NCI-H2029 (cell line): ENCODE measurements at regions not wholly inside any gene's neighbourhood (a gene's known extent, or its start where the extent isn't known, plus 50 kb on each side); places are given as distances from the start of the nearest gene placed in this dataset.

Source experiments
- DNase-seq: peaks from one replicate; lab custom pipeline; 2025; lab: John Stamatoyannopoulos, UW

DNA sequence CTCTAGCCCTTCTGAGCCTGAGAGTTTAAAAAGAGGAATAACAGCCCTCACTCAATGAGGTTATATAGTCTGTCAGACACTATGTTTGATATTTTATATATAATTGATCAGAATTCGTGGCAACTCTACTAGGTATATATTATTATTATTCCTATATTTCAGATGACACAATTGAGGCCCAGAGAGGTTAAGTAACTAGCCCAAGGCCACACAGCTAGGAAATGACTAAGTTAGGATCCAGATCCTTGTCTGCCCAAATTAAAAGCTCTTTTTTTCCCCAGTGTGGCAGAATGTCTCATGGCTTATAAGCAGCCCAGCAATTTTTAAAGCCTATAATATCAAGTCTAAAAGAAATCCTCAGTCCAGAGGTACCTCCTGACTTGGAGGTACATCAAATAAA lies 1119.9 kb upstream of the AUTS2 start:
- no peak for DNase-seq

DNA sequence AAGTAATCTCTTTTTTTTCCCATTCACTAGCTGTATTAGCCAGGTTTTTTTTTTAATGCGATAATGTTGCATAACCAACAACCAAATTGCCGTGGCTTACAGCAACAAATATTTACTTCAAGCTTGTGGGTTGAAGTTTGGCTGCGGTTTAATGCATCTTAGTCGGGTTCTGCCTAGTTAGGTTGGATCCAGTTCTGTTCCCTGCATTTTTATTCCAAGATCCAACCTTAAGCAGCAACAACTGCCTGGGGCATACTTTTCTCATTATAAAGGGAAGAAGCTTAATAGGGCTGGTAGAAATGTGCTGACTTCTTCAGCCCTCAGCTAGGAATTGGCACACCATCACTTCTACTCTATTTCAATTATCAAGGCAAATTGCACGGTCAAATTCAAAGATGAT lies 1115.5 kb upstream of the AUTS2 start:
- DNase-seq: no peak

DNA sequence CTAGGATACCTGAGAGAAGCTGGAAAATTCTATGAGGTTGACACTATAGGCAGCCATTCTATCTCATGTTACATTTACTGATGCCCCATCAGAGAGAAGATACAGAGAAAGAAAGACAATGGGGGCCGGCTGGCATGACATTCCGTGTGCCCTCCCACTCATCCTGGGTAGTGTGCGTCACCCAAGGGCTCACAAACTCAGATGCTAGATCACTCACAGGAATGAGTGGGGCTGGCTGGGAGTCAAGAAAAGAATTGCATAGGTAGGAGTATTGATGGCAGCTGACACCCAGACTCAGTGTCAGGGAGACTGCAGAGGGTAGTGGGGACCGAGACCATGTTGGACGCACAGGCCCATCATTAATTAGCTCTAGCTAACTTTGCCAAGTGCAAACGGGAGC lies 1113.5 kb upstream of the AUTS2 start:
- no peak for DNase-seq

DNA sequence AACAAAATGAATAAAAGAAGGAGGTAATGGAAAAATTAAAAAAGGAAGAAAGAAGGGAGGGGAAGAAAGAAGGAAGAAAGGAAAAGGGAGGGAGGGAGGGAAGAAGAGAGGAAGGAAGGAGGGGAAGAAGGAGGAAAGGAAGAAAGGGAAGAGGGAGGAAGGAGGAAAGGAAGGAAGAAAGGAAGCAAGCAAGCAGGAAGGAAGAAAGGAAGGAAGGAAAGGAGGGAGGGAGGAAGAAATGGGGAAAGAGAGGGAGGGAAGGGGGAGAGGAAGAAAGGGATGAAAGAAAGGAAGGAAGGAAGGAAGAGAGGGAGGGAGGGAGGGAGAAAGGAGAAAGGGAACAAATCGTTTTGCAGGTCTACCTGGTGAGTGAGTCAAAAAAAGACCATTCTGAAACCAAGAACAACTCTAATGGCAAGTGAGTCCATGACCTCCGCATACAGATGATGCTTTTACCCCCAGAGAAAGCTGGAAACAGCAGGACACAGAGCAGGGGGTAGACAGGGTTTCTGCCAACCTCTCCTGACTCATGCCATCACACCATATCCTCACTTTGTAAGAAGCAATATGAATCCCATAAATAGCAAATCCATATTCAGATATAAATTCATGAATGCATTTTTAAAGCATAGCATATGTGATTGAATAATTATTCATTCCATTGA lies 1112.9 kb upstream of the AUTS2 start:
- no peak for DNase-seq

DNA sequence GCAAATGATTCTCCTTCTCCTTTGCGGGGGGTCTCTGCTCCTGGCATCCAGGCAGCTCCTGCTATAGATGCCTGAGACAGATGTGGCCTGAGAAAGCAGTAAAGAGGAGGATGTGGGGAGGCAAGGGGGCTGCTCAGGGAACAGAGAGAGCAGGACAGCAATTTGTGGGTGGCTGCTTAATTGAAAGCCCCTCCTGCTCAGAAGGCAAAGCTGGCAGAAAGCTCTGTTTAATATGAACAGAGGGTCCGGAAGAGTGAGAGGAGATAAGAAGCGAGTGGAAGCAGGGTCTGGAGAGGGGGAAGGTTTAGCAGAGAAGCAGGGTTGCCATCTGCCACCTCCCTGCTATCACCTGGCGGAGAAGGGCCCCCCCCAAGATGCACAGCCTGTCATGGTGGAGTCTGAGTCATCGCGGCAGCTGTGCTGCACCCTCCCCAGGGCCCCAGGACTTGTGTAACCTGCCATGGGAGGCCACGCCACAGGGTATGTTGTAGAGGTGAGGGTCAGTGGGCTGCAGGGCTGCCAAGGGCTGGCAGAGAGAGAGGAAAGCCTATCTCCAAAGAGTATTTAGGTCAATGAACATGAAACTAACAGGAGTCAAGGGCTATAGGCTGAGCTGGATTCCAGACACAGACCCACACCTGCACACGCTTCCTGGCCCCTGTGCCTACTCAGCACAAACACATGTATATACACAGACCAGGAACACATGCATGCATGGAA lies 1109.8 kb upstream of the AUTS2 start:
- DNase-seq: no peak

DNA sequence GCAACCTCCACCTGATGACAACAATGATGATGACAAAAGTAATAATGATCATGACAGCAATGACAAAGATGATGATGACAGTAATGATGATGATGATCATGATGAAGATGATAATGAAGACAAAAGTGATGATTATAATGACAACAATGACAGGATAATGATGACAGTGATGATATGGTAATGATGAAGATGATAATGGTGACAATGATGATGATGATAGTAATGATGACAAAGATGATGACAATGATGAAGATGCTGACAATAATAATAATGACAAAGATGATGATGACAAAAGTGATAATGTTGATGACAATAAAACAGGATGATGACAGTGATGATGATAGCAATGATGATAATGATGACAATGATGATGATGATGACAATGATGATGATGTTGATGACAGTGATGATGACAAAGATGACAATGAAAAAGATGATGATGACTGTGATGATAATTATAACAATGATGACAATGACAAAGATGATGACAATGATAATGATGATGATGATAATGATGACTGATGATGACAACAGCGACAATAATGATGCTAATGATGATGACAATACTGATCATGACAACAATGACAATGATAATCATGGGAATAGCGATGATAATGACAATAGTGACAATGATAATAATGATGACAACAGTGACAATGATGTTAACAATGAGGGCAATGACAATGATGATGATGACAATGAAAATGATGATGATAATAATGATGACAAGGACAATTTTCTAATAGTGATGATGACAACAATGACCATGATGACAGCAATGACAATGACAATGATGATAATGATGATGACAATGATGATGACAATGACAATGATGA lies 1106.5 kb upstream of the AUTS2 start:
- DNase-seq: no peak

DNA sequence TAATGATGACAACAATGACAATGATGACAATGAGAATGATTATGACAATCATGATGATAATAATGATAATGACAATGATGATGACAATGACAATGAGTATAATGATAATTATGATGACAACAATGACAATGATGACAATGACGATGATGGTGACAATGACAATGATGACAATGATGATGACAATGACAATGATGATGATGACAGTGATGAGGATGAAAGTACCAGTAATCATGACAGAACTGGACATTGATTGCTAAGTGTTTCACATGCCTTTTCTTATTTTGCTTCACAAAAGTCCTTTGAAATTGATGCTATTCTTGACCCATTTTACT lies 1106.0 kb upstream of the AUTS2 start:
- DNase-seq: no peak

DNA sequence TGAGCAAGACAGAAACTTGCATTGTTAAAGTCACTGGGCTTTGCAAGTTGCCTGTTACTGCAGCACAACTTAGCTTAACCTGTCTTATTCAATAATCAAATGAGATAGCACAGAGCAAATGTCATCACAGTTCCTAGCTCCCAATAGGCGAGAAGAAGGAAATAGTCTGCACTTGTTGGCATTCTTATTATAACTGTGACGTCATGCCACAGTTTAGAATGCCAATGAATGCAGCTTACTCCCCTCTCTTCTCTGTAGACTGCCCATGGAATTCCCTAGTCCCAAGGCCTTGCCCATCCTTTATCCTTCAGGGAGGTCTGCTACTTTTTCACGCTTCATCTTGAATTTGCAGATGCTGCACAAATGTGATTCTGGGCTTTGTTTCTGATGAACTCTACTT lies 1094.9 kb upstream of the AUTS2 start:
- DNase-seq: no peak

DNA sequence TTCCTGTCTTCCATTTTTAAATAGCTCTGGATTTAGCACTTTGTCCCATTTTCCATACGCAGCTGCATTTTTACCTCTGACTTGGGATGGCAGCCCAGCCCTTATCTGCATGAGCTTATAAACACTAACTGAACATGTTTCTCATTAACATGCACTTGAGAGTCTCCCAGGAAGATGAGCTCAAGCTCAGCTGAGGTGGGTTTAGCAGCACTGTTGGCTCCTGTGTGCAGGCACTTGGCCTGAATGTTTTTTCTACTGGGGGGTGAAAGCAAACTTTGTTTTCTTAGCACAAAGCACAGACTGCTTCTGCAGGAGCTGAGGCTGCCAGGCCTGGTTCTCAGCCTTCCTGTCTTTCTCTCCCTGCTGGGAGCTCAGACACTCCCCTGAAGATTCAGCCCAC lies 1093.6 kb upstream of the AUTS2 start:
- no peak for DNase-seq

DNA sequence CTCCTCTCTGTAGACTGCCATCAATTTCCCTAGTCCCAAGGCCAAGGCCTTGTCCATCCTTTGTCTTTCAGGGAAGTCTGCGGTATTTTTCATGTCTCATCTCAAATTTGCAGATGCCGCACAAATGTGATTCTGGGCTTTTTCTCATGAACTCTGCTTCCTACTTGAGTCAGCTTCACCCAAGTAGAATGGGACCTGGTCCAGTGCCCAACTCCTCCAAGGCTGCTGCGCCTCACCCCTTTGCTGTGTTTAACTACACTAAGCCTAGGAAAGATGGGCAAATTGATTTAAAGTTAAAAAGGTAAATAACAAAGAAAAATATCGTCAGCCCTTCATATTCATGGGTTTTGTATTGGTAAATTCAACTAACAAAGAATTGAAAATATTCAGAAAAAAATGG lies 1092.6 kb upstream of the AUTS2 start:
- DNase-seq: no peak

DNA sequence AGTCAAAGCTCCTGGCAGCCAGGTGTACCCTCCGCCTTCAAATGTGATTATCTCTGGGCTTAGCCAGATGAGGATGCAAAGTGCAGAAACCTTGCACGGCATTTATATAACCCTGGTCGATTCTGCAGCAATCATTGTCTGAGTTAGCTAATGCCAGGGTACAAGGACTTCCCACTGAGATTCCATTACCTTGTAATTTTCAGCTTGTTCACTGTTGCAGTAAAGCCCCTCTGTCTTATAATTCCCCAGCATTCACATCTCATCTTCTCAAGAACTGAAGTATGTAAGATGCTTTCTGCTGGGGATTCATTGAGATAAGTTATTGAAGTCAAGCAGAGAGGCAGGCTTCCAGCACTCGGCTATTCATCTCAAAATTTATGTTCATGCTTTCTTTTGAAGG lies 1090.6 kb upstream of the AUTS2 start:
- no peak for DNase-seq

DNA sequence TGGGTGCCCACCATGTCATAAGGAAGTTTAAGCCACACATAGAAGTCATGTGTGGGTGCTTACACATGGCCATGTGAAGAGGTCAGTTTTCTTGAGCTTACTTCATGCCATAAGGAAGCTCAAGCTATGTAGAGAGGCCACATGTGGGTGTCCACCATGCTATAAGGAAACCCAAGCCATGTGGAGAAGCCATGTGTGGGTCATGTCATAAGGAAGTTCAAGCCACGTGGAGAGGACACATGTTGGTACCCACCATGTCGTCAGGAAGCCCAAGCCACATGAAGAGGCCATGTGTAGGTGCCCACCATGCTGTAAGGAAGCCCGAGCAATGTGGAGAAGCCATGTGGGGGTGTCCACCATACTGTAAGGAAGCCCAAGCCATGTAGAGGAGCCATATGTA lies 1089.2 kb upstream of the AUTS2 start:
- no peak for DNase-seq

DNA sequence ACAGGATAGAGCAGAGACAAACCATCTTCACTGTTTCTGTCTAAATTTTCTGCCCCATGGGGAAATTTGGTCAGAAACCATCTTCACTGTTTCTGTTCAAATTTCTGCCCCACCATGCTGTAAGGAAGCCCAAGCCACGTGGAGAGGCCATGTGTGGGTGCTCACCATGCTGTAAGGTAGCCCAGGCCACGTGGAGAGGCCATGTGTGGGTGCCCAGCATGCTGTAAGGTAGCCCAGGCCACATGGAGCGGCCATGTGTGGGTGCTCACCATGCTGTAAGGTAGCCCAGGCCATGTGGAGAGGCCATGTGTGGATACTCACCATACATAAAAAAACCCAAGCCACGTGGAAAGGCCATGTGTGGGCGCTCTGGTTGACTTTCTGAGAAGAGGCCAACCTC lies 1088.7 kb upstream of the AUTS2 start:
- no peak for DNase-seq

DNA sequence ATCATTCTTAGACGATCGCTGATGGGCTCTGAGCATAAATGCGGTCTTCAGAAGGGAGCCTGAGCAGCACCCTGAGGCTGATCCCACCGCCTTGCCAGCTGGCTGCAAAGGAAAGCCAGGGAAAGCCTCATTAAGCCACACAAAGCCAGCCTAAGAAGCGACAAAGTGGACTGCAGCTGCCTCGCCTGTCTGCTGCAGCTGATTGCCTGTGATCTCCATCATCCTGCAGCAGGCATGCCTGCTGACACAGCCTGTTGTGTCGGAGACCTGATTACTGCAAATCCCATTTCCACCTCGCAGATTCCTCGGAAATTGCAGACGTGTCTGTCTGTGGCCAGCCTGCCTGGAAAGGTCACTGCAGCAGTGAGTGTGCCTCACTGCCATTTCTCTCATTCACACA lies 1087.0 kb upstream of the AUTS2 start:
- DNase-seq: no peak

DNA sequence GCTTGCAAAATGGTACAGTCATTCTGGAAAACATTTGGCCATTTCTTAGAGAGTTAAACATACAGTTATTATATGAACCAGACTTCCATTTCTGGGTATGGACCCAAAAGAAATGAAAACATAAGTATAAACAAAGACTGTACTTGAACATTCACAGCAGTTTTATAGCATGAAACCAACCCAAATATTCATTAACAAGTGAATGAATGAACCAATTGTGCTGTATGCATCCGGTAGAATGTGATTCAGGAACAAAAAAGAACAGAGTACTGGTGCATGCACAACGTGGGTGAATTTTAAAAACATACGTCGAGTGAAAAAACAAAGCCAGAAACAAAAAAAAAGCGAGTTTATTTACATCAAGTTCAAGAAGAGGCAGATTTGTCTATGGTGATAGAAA lies 1085.8 kb upstream of the AUTS2 start:
- DNase-seq: no peak

DNA sequence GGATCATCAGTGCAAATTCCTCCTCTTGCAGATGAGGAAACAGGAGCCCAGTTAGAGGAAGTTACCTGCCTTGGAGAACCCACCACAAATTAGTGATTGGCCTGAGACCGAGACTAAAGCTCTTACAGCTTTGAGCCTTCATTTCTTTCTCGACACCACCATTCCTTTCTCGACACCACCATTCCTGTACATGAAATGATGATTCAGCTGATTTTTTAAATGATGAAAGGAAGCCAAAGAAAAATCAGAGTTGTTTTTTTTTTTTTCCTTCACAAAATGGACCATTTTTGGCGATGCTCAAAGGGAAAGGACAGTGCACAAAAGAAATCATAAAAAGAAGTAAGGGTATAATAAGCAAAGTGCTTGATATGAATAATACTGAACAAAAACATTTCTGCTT lies 1080.2 kb upstream of the AUTS2 start:
- no peak for DNase-seq

DNA sequence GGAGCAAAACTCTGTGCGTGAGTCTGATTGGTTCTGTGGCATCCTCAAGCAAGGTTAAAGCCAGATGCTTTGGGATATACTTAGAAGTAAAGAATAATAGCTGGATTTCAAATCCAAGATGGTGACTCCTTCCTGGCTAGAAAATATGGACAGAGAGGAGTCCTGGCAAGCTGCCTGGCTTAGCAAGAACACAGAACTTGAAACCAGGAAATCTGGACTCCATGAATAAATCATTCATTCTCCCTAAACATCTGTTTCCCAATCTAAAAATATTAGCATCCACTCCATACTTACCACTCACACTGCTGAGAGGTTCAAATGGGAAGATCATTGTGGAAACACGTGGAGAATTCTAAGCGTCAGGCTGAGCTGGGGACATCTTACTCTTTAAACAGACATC lies 1074.1 kb upstream of the AUTS2 start:
- DNase-seq: no peak

DNA sequence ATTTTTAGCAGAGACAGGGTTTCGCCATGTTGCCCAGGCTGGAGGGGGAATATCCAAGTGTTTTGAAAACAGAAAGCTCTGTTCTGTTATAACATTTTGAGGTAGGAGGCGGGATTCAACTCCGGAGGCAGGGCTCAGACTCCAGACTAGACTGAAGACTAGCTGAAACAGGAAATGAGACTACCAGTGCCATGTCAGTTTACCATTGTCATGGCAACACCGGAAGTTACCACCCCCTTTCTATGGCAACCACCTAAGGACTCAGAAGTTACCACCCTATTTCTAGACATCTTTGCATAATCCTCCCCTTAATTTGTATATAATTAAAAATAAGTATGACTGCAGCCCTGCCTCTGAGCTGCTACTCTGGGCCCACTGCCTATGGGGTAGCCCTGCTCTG lies 1069.1 kb upstream of the AUTS2 start:
- DNase-seq: peak; percentile 4

DNA sequence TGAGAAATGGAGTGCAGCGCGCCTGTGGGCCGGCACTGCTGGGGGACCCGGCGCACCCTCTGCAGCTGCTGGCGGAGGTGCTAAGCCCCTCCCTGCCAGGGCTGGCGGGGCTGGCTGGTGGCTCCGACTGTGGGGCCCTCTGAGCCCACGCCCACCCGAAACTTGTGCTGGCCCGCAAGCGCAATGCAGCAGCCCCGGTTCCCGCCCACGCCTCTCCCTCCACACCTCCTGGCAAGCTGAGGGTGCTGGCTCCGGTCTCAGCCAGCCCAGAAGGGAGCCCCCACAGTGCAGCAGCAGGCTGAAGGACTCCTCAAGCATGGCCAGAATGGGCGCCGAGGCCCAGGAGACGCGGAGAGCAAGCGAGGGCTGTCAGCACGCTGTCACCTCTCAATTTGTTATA lies 1063.0 kb upstream of the AUTS2 start:
- no peak for DNase-seq

DNA sequence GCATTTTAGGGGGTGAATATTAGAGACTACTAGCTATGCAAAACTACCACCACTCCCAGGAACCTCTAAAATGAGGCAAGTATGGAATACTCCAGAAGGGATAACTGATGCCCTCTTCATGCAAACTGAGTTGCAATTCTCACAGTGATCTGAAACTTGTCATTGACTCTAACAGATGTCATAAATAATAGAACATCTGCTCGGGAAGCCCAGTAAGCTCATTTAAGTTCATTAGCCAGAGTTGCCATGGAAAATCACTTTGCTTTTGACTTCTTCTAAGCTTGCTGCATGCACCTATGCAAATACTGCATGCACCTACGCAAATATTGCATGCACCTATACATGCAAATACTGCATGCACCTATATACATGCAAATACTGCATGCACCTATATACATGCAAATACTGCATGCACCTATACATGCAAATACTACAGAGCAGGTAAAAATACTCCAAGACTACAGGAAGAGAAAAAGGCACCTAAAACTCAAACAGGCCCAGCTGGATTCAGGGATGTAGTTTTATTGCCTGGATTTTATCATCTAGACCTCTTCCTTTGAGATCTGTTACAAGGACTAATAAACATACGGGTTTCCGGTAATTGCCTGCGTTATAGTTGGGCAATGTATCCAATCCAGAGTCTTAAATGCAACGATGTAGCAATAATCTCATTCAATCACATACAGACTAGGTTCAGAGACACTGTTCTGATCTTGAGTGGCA lies 1061.1 kb upstream of the AUTS2 start:
- DNase-seq: no peak

DNA sequence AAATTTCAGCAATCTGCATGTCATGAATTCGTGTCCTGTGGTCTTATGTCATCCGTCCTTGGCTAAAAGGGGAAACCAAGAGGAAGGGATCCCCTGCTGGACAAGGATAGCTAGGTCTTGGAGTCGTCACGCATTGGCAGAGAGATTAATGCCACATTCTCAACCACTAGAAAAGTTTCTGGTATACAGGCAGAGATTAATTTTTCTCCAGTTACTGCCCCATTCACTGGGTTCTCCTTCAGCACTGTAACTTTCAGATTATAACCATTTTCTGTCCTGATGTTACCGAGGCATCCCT lies 1060.6 kb upstream of the AUTS2 start:
- DNase-seq: no peak

DNA sequence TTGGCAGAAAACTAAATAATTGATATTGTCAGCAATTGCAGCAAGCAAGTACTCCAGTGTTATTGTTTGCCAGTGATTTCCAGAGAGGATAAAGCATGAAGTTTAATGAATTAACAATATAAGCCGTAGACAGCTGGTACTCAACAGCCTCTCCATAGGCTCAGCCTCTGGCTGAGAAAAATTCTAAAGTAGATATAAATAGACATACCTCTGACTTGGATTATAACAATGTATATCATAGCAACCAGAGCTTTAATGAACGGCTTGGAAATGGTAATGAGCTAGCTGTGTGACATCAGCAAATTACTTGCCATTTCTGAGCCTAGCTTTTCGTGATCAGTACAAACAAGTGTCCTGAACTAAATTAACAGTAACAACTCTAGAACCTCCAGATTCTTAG lies 1055.4 kb upstream of the AUTS2 start:
- no peak for DNase-seq

DNA sequence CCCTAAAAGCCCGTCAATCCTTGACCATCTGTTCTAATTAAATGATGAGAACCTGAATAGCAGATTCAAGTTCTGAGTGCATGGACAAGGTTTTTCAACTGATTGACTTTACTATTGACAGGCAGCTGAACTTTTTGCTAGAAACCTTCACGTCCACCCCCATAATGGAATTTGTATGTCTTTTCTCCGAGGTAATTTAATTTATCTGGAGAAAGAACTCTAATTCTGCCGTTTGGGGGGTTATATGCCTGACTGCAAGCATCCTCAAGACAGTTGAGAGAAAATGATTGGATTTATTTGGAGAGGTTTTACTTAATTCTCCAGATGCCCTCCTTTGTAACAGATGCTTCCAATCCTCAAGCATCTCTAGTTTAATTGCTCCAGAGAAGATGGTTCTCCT lies 1053.4 kb upstream of the AUTS2 start:
- DNase-seq: no peak
